HG02981 (cell line): ENCODE measurements at regions not wholly inside any gene's neighbourhood (a gene's known extent, or its start where the extent isn't known, plus 50 kb on each side); places are given as distances from the start of the nearest gene placed in this dataset.

ENCODE experiments used
- ATAC-seq: cut with Tn5 transposase; IDR thresholded peaks from one replicate; pipeline ENCODE4 v1.9.1; 2021; ENCODE audit warnings: mild to moderate bottlenecking, moderate library complexity; ENCODE audit not compliant: unreplicated experiment

DNA sequence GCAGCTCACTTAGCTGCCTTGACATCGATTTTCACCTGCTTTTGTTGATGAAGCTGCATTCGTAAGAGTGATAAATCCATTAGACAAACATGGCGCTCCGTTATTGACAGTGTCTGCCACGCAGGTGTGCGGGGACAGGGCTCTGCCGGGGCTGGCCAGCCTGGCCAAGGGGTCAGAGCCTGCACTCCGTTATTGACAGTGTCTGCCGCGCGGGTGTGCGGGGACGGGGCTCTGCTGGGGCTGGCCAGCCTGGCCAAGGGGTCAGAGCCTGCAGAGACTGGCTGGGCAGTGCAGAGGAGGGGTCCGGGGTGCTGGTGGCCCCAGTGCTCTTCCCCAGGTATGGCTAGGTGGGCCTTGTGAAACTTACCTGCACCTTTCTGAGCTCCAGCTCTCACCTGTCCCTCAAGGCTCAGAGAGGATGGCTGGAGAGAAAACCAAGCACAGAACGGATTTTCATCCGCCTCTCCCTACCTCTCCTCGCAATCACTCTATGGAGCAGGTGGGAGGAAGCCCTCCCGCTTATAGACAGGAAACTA, 101.6 kb upstream of the B3GAT1 start:
- no peak for ATAC-seq

DNA sequence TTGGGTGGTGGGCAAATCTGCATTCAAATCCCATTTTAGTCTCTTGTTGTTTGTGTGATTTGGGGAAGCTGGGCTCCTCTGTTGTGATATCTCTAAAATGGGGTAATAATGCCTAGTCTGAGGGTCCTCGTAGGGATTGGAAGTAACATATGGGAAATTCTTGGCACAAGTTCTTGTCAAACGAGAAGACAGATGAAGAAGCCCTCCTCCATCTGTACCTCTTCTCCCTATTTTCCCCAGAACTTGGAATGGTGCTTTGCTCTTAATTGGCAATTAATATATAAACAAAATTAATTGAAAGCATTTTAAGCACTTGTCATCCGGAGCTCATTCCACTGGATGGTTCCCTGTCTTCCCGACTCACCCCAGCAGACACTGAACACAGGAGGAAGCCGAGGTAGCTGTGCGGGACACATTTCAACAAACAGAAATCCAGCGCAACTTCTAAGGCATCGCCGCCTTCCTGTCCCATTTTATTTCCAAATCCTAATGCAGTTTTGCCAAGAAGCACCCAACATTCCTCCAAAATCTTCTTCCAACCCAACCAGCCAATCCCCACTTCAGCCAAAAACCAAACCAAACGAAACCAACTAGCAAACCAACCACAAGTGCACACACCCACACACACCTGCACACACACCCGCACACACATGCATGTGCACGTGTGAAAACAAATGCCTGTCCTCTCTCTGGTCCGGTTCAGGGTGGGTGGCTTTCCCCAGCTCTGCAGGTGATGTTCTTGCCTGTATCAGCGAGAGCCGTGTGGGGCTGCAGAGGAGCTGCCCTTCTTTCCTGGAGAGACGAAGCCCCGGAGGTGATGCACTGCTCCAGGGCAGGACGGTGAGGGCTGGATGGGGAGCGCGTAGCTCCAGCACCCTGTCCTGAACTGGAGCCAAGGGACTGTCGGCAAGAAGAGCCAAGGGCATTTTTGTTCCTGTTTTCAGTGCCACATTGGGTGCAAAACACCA, 100.8 kb upstream of the B3GAT1 start:
- ATAC-seq = no peak

GRCh38 chr11:134512061-134512460, 100.0 kb upstream of the B3GAT1 start:
- ATAC-seq = no peak

GRCh38 chr11:134511255-134511654, 99.2 kb upstream of the B3GAT1 start:
- no peak for ATAC-seq

- ATAC-seq = no peak
Observed at GRCh38 chr11:134510233-134511040, 98.4 kb upstream of the B3GAT1 start.

GRCh38 chr11:134509381-134510232, 97.6 kb upstream of the B3GAT1 start:
- ATAC-seq = no peak

- ATAC-seq = no peak
Observed at GRCh38 chr11:134508219-134508990, 96.4 kb upstream of the B3GAT1 start.

- no peak for ATAC-seq
Observed at GRCh38 chr11:134506046-134506445, 94.0 kb upstream of the B3GAT1 start.

DNA sequence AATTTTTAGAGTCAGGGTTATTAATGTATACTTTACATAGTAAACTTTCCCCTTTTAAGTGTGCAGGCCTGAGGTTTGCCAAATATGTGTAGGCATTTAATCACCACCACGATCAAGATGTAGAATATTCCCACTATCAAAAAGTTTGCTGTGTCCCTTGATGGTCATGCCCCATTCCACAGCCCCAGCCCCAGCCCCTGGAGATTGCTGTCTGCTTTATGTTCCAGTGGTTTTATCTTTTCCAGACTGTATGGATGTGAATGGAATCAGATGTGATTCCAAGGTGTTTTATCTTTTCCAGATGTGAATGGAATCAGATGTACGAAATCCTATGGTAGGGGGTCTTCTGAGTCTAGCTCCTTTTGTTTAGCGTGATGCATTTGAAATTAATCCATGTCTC, 93.1 kb upstream of the B3GAT1 start:
- ATAC-seq = no peak

GRCh38 chr11:134504146-134504905, 92.3 kb upstream of the B3GAT1 start:
- ATAC-seq = no peak

- ATAC-seq = no peak
Observed at GRCh38 chr11:134503596-134503995, 91.6 kb upstream of the B3GAT1 start.

DNA sequence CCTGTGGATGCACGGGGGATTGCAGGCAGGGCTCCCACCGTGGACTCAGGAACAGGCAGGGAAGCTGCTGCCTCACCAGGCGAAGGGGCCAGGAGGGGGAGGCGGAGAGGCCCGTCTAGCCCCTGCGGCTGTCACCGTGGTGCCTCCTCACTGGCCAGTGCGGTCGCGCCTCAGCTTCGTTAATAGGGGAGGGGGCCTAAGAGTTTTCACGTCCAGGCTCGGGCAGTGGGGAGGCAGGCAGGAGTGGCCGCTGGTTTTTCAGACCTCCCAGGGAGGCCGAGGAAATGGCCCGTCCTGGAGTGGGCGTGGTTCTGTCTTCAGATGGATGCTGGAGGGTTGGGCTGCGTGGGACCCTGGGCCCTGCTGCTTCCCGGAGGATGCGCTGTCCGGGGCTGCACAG, 91.1 kb upstream of the B3GAT1 start:
- no peak for ATAC-seq

DNA sequence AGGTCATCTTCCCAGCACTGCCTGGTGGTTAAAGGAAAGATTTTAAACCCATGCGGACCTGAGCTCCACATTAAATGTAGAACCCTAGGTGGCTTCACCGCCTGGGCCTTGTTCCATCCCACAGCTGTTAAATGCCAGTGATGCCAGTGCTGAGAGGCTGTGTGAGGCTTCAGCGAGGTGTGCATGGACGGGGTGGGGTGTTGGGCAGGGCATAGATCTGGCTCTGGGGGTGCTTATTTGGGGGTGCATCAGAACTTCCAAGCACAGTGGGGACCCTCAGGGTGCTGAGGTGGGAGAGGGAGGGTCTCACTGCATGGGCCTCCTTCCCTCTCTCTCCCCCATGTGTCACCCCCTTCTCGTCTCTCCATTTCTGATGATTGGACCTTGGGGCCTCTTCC, 90.1 kb upstream of the B3GAT1 start:
- no peak for ATAC-seq

DNA sequence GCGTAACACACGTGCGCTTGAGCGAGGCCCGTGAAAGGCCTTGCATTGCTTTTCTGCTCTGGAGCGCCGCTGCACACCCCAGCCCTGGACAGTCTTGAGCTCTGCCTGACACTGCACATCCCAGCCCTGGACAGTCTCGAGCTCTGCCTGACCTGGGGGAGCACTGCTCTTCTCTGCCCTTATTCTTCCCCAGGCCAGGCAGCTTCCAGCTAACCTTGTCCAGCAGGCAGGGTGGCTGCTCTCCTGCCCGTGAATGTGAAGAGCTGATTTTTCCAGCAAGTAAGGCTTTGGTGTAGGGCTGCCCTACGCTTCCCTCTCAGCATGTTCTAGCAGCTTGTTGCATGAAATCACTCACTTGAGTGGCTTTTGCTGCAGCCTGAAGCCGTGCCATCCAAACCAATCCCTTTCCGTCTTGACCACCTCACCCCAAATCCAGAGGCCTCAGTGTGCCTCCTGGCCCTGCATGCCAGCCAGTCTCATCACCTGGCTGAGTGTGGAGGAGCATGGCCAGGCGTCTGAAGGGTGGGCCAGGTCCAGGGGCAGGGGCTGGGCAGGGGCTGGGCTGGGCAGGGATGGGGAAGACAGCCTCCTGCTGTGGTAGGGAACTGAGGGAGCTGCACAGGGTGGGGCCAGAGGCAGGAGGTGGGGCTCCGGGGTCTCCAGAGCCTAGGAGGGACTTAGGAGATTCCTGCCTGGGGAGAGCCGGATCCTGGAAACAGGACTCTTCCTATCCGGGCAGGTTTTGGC, 89.5 kb upstream of the B3GAT1 start:
- ATAC-seq = no peak

DNA sequence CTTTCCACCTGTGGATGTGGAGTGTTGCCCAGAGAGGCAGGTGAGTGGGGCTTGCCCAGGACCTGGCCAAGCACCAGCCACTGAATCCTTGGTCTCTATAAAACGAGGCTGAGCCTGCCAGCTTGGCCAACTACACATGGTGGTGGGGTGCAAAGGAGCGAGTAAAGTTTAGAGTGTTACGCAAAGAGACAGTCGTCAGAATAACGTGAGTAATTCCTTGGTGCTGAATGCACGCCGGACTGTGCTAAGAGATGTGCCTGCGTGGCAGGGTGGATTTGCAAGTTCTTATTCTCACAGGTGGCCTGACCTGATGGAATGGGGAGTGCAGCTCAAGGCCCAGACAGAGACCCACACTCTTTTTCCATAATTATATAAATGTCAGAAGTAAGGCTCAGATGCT, 88.6 kb upstream of the B3GAT1 start:
- no peak for ATAC-seq

GRCh38 chr11:134499990-134500389, 87.9 kb upstream of the B3GAT1 start:
- ATAC-seq = no peak

- no peak for ATAC-seq
Observed at GRCh38 chr11:134498326-134499139, 86.5 kb upstream of the B3GAT1 start.

DNA sequence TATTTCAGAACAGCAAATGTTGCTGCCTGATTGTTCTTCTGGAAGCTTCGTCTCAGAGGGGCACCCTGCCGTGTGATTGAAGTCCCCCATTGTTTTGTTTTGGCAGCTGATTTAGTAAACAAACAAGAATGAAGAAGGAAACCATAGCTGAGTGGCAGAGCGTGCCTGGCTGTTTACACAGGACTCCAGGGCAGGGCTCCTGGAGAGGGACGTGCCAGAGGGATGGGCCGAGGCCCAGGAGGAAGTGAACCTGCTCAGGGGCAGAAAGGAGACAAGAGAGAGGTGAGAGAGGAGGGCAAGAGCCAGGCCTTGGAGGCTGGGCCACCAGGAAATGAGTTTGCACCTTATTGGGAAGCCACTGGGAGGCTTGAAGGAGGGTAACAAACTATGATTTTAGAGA, 85.5 kb upstream of the B3GAT1 start:
- no peak for ATAC-seq
